ENCODE measurements at regions not wholly inside any gene's neighbourhood (a gene's known extent, or its start where the extent isn't known, plus 50 kb on each side); places are given as distances from the start of the nearest gene placed in this dataset.

- Histone ChIP-seq H3K27me3 (ENCODE audit: control insufficient read depth, insufficient read depth, low read length) (no peaks in the 10 kb centered on the region), H3K4me1 (ENCODE audit: control insufficient read depth, extremely low read depth, insufficient read depth, low read length) (peaks cover 9% of the 10 kb centered on the region), H3K79me2 (ENCODE audit: control insufficient read depth, insufficient read depth, low read length) (peaks cover 1% of the 10 kb centered on the region), H3K4me3 (replicated peaks in 1 of 4; ENCODE audit: control extremely low read depth in 1 of 4, insufficient read depth in 1 of 4, low read depth in 3 of 4, low read length in 4 of 4) (no peak overlapping the region), H3K27ac (ENCODE audit: insufficient read depth, low read length) (peak overlapping the region; percentile 23), H3K4me2 (ENCODE audit: extremely low read depth, insufficient read depth, low read length) (peak overlapping the region; percentile 20), H3K9me3 (ENCODE audit: control insufficient read depth, insufficient read depth, low read depth, low read length) (no peaks in the 10 kb centered on the region), H3K36me3 (ENCODE audit: control insufficient read depth, insufficient read depth, low read length) (no peaks in the 10 kb centered on the region), H3K9ac (ENCODE audit: insufficient read depth, low read length) (no peak overlapping the region), H4K20me1 (ENCODE audit: control insufficient read depth, extremely low read depth, insufficient read depth, low read length) (no peaks in the 10 kb centered on the region), H2AFZ (ENCODE audit: low read length) (no peak overlapping the region)
- DNase-seq (ENCODE audit: low read depth in 2 of 2), result peak; percentile 69 to 77
- no peak for TF ChIP-seq EZH2 (IDR thresholded peaks at IDR 0.05; ENCODE audit: low read length, missing control alignments)
- no peak for TF ChIP-seq CTCF (conservative IDR thresholded peaks at IDR 0.05 in 1 of 2, IDR thresholded peaks at IDR 0.05 in 1 of 2; ENCODE audit: low read depth in 1 of 2, low read length in 2 of 2)
These were observed 238.2 kb upstream of the C2CD4B start for GRCh38 chr15:62403164-62403809.

- no peak for TF ChIP-seq CTCF (conservative IDR thresholded peaks at IDR 0.05 in 1 of 2, IDR thresholded peaks at IDR 0.05 in 1 of 2; ENCODE audit: low read depth in 1 of 2, low read length in 2 of 2)
- no peak for TF ChIP-seq EZH2 (IDR thresholded peaks at IDR 0.05; ENCODE audit: low read length, missing control alignments)
- H4K20me1 ChIP-seq (ENCODE audit: control insufficient read depth, extremely low read depth, insufficient read depth, low read length), result no peaks in the 10 kb centered on the region
- H2AFZ ChIP-seq (ENCODE audit: low read length), result no peak overlapping the region
- peaks cover 1% of the 10 kb centered on the region for H3K79me2 ChIP-seq (ENCODE audit: control insufficient read depth, insufficient read depth, low read length)
- H3K36me3 ChIP-seq (ENCODE audit: control insufficient read depth, insufficient read depth, low read length), result no peaks in the 10 kb centered on the region
- H3K9ac ChIP-seq (ENCODE audit: insufficient read depth, low read length), result no peak overlapping the region
- no peaks in the 10 kb centered on the region for H3K27me3 ChIP-seq (ENCODE audit: control insufficient read depth, insufficient read depth, low read length)
- H3K4me3 ChIP-seq (replicated peaks in 1 of 4; ENCODE audit: control extremely low read depth in 1 of 4, insufficient read depth in 1 of 4, low read depth in 3 of 4, low read length in 4 of 4), result no peak overlapping the region
- no peak overlapping the region for H3K4me2 ChIP-seq (ENCODE audit: extremely low read depth, insufficient read depth, low read length)
- H3K27ac ChIP-seq (ENCODE audit: insufficient read depth, low read length), result no peak overlapping the region
- H3K4me1 ChIP-seq (ENCODE audit: control insufficient read depth, extremely low read depth, insufficient read depth, low read length), result peaks cover 9% of the 10 kb centered on the region
- peak in 1 of 2 donors; percentile 9 for DNase-seq (ENCODE audit: low read depth in 2 of 2)
- no peaks in the 10 kb centered on the region for H3K9me3 ChIP-seq (ENCODE audit: control insufficient read depth, insufficient read depth, low read depth, low read length)
These were observed 239.3 kb upstream of the C2CD4B start for GRCh38 chr15:62404194-62404985.

- H3K9ac ChIP-seq (ENCODE audit: insufficient read depth, low read length), result no peak overlapping the region
These were observed 241.3 kb upstream of the C2CD4B start for GRCh38 chr15:62406305-62406891.

More at GRCh38 chr15:62406305-62406891, 241.3 kb upstream of the C2CD4B start:
- Histone ChIP-seq H3K4me1 (ENCODE audit: control insufficient read depth, extremely low read depth, insufficient read depth, low read length) (peaks cover 9% of the 10 kb centered on the region), H3K27ac (ENCODE audit: insufficient read depth, low read length) (no peak overlapping the region), H3K79me2 (ENCODE audit: control insufficient read depth, insufficient read depth, low read length) (peaks cover 3% of the 10 kb centered on the region), H3K9me3 (ENCODE audit: control insufficient read depth, insufficient read depth, low read depth, low read length) (no peaks in the 10 kb centered on the region), H3K36me3 (ENCODE audit: control insufficient read depth, insufficient read depth, low read length) (no peaks in the 10 kb centered on the region), H2AFZ (ENCODE audit: low read length) (no peak overlapping the region), H3K27me3 (ENCODE audit: control insufficient read depth, insufficient read depth, low read length) (no peaks in the 10 kb centered on the region), H3K4me2 (ENCODE audit: extremely low read depth, insufficient read depth, low read length) (no peak overlapping the region), H3K4me3 (replicated peaks in 1 of 4; ENCODE audit: control extremely low read depth in 1 of 4, insufficient read depth in 1 of 4, low read depth in 3 of 4, low read length in 4 of 4) (no peak overlapping the region), H4K20me1 (ENCODE audit: control insufficient read depth, extremely low read depth, insufficient read depth, low read length) (no peaks in the 10 kb centered on the region)
- no peak for DNase-seq (ENCODE audit: low read depth in 2 of 2)
- TF ChIP-seq EZH2 (IDR thresholded peaks at IDR 0.05; ENCODE audit: low read length, missing control alignments) (no peak), CTCF (conservative IDR thresholded peaks at IDR 0.05 in 1 of 2, IDR thresholded peaks at IDR 0.05 in 1 of 2; ENCODE audit: low read depth in 1 of 2, low read length in 2 of 2) (no peak)

Measured in fibroblast of lung (primary cell).